Activated CD4-positive, alpha-beta T cell treated with anti-CD3 and anti-CD28 coated beads, Interleukin-2, amount 10 ng/mL, durations not matched to agents 7 days and 5 days (primary cell): ENCODE measurements at regions not wholly inside any gene's neighbourhood (a gene's known extent, or its start where the extent isn't known, plus 50 kb on each side); places are given as distances from the start of the nearest gene placed in this dataset.
"Not testable (repeated sequence)": the region's sequence is repeated elsewhere in the genome, so short reads cannot be mapped to it uniquely, and the experiment has no call there.

Experiments
- CTCF ChIA-PET: fragments of 350-600 bp; sonication (Branson Sonifier 250); formaldehyde crosslinking; loops from one replicate; lab custom pipeline; 2021; ENCODE audit warnings: antibody characterized with exemption; lab: Charles Lee
- POLR2A ChIA-PET: fragments of 350-600 bp; sonication (Branson Sonifier 250); formaldehyde crosslinking; loops from one replicate; lab custom pipeline; 2021; ENCODE audit warnings: antibody characterized with exemption; lab: Charles Lee
- DNase-seq: peaks from one replicate; pipeline ENCODE4 v3.0.0-alpha.2; 2020
- H3K27ac Mint-ChIP-seq: one replicate; pipeline ENCODE4 v1.8.0; 2021; ENCODE audit warnings: mild to moderate bottlenecking, moderate library complexity, mixed read lengths
- H3K27me3 Mint-ChIP-seq: one replicate; pipeline ENCODE4 v1.8.0; 2021; ENCODE audit warnings: mixed read lengths
- H3K36me3 Mint-ChIP-seq: one replicate; pipeline ENCODE4 v1.8.0; 2021; ENCODE audit warnings: low read depth, mixed read lengths
- H3K4me1 Mint-ChIP-seq: one replicate; pipeline ENCODE4 v1.8.0; 2021; ENCODE audit warnings: mixed read lengths
- H3K4me3 Mint-ChIP-seq: one replicate; pipeline ENCODE4 v1.8.0; 2021; ENCODE audit warnings: mild to moderate bottlenecking, moderate library complexity, mixed read lengths
- H3K9me3 Mint-ChIP-seq: one replicate; pipeline ENCODE4 v1.8.0; 2021; ENCODE audit warnings: mixed read lengths

GRCh38 chr14:26655128-26655527, 57.3 kb upstream of the NOVA1 start:
- H3K36me3 Mint-ChIP-seq: no peaks in the 10 kb centered on the region
- no peaks in the 10 kb centered on the region for H3K4me1 Mint-ChIP-seq
- no peak overlapping the region for H3K4me3 Mint-ChIP-seq
- H3K27ac Mint-ChIP-seq: no peak overlapping the region
- CTCF ChIA-PET: no interaction called here
- DNase-seq: no peak
- POLR2A ChIA-PET: no interaction called here
- H3K27me3 Mint-ChIP-seq: no peaks in the 10 kb centered on the region
- peaks cover under 1% of the 10 kb centered on the region for H3K9me3 Mint-ChIP-seq

- Mint-ChIP-seq H3K27me3 (no peaks in the 10 kb centered on the region), H3K4me1 (no peaks in the 10 kb centered on the region), H3K4me3 (no peak overlapping the region), H3K9me3 (peaks cover 11% of the 10 kb centered on the region), H3K27ac (no peak overlapping the region), H3K36me3 (no peaks in the 10 kb centered on the region)
- DNase-seq: no peak
- CTCF ChIA-PET: no interaction called here
- POLR2A ChIA-PET: no interaction called here
Observed at GRCh38 chr14:26663506-26663905, 65.7 kb upstream of the NOVA1 start.

- POLR2A ChIA-PET, H3K4me3 Mint-ChIP-seq: not testable (repeated sequence)
Observed at GRCh38 chr14:26678732-26679420, 81.0 kb upstream of the NOVA1 start.

GRCh38 chr14:26685401-26685800, 87.6 kb upstream of the NOVA1 start:
- Mint-ChIP-seq H3K27me3 (no peaks in the 10 kb centered on the region), H3K36me3 (no peaks in the 10 kb centered on the region), H3K27ac (no peak overlapping the region), H3K9me3 (peaks cover 7% of the 10 kb centered on the region), H3K4me1 (no peaks in the 10 kb centered on the region), H3K4me3 (no peak overlapping the region)
- ChIA-PET CTCF (no interaction called here), POLR2A (interaction anchor here (0.6 kb wide), 1 partner anchor 84 kb away, joined by 4 read pairs; no protein-coding TSS in a partner anchor)
- DNase-seq: no peak

More at GRCh38 chr14:26678732-26679420, 81.0 kb upstream of the NOVA1 start:
- H3K4me1 Mint-ChIP-seq, H3K27ac Mint-ChIP-seq, H3K36me3 Mint-ChIP-seq, H3K27me3 Mint-ChIP-seq, DNase-seq, CTCF ChIA-PET: not testable (repeated sequence)
- H3K9me3 Mint-ChIP-seq: peaks cover 16% of the 10 kb centered on the region

- POLR2A ChIA-PET: no interaction called here
- H3K4me3 Mint-ChIP-seq: no peak overlapping the region
- CTCF ChIA-PET: no interaction called here
- no peaks in the 10 kb centered on the region for H3K4me1 Mint-ChIP-seq
- peaks cover 7% of the 10 kb centered on the region for H3K9me3 Mint-ChIP-seq
- no peak overlapping the region for H3K27ac Mint-ChIP-seq
- no peak for DNase-seq
- no peaks in the 10 kb centered on the region for H3K36me3 Mint-ChIP-seq
- no peaks in the 10 kb centered on the region for H3K27me3 Mint-ChIP-seq
Observed at GRCh38 chr14:26687301-26687837, 89.5 kb upstream of the NOVA1 start.

GRCh38 chr14:26694521-26694920, 96.7 kb upstream of the NOVA1 start:
- Mint-ChIP-seq H3K4me1 (no peaks in the 10 kb centered on the region), H3K27me3 (no peaks in the 10 kb centered on the region), H3K36me3 (no peaks in the 10 kb centered on the region), H3K9me3 (peaks cover 7% of the 10 kb centered on the region), H3K27ac (no peak overlapping the region), H3K4me3 (no peak overlapping the region)
- POLR2A ChIA-PET: no interaction called here
- no peak for DNase-seq
- CTCF ChIA-PET: no interaction called here

- H3K27ac Mint-ChIP-seq: no peak overlapping the region
- no peak for DNase-seq
- CTCF ChIA-PET: no interaction called here
- no peaks in the 10 kb centered on the region for H3K36me3 Mint-ChIP-seq
- H3K27me3 Mint-ChIP-seq: no peaks in the 10 kb centered on the region
- H3K4me1 Mint-ChIP-seq: no peaks in the 10 kb centered on the region
- H3K9me3 Mint-ChIP-seq: no peaks in the 10 kb centered on the region
- POLR2A ChIA-PET: no interaction called here
- no peak overlapping the region for H3K4me3 Mint-ChIP-seq
Observed at GRCh38 chr14:26702721-26703230, 104.9 kb upstream of the NOVA1 start.

- DNase-seq: no peak
- no peak overlapping the region for H3K27ac Mint-ChIP-seq
- H3K36me3 Mint-ChIP-seq: no peaks in the 10 kb centered on the region
- CTCF ChIA-PET: no interaction called here
- POLR2A ChIA-PET: no interaction called here
- H3K4me3 Mint-ChIP-seq: no peak overlapping the region
- no peaks in the 10 kb centered on the region for H3K4me1 Mint-ChIP-seq
- H3K9me3 Mint-ChIP-seq: no peaks in the 10 kb centered on the region
- no peaks in the 10 kb centered on the region for H3K27me3 Mint-ChIP-seq
Observed at GRCh38 chr14:26703686-26704366, 106.0 kb upstream of the NOVA1 start.

GRCh38 chr14:26707234-26707633, 109.4 kb upstream of the NOVA1 start:
- DNase-seq: no peak
- Mint-ChIP-seq H3K27ac (no peak overlapping the region), H3K9me3 (no peaks in the 10 kb centered on the region), H3K36me3 (no peaks in the 10 kb centered on the region), H3K4me3 (no peak overlapping the region), H3K27me3 (no peaks in the 10 kb centered on the region), H3K4me1 (no peaks in the 10 kb centered on the region)
- ChIA-PET POLR2A (no interaction called here), CTCF (no interaction called here)

- no peak overlapping the region for H3K4me3 Mint-ChIP-seq
- H3K4me1 Mint-ChIP-seq: no peaks in the 10 kb centered on the region
- ChIA-PET POLR2A (no interaction called here), CTCF (no interaction called here)
- no peaks in the 10 kb centered on the region for H3K36me3 Mint-ChIP-seq
- no peaks in the 10 kb centered on the region for H3K9me3 Mint-ChIP-seq
- no peak overlapping the region for H3K27ac Mint-ChIP-seq
- H3K27me3 Mint-ChIP-seq: no peaks in the 10 kb centered on the region
- DNase-seq: no peak
Observed at GRCh38 chr14:26709019-26709418, 111.2 kb upstream of the NOVA1 start.

GRCh38 chr14:26719514-26719913, 121.7 kb upstream of the NOVA1 start:
- Mint-ChIP-seq H3K36me3 (no peaks in the 10 kb centered on the region), H3K9me3 (peaks cover 15% of the 10 kb centered on the region), H3K4me3 (no peak overlapping the region), H3K27ac (no peak overlapping the region), H3K27me3 (no peaks in the 10 kb centered on the region), H3K4me1 (no peaks in the 10 kb centered on the region)
- no peak for DNase-seq
- ChIA-PET POLR2A (no interaction called here), CTCF (no interaction called here)

- ChIA-PET CTCF (no interaction called here), POLR2A (no interaction called here)
- peaks cover 12% of the 10 kb centered on the region for H3K9me3 Mint-ChIP-seq
- DNase-seq: no peak
- H3K4me3 Mint-ChIP-seq: no peak overlapping the region
- no peaks in the 10 kb centered on the region for H3K27me3 Mint-ChIP-seq
- H3K27ac Mint-ChIP-seq: no peak overlapping the region
- no peaks in the 10 kb centered on the region for H3K36me3 Mint-ChIP-seq
- no peaks in the 10 kb centered on the region for H3K4me1 Mint-ChIP-seq
Observed at GRCh38 chr14:26722258-26722657, 124.4 kb upstream of the NOVA1 start.

- Mint-ChIP-seq H3K27me3 (no peaks in the 10 kb centered on the region), H3K4me3 (no peak overlapping the region), H3K4me1 (no peaks in the 10 kb centered on the region), H3K36me3 (no peaks in the 10 kb centered on the region), H3K27ac (no peak overlapping the region), H3K9me3 (peaks cover 2% of the 10 kb centered on the region)
- ChIA-PET CTCF (no interaction called here), POLR2A (no interaction called here)
- no peak for DNase-seq
Observed at GRCh38 chr14:26729851-26730250, 132.0 kb upstream of the NOVA1 start.
